ENCODE measurements at regions not wholly inside any gene's neighbourhood (a gene's known extent, or its start where the extent isn't known, plus 50 kb on each side); places are given as distances from the start of the nearest gene placed in this dataset.
A peak's percentile ranks its signal among the peaks of the same experiment; 100 is the strongest.

- DNase-seq: no peak
Observed at GRCh38 chr5:96595300-96596090, 66.7 kb upstream of the CAST start.

- DNase-seq: no peak
Observed at GRCh38 chr5:96597438-96598020, 64.6 kb upstream of the CAST start.

GRCh38 chr5:96601200-96601599 lies 61.0 kb upstream of the CAST start:
- DNase-seq: no peak

GRCh38 chr5:96601715-96602244 lies 60.4 kb upstream of the CAST start:
- DNase-seq: peak; percentile 20 to 21

GRCh38 chr5:96602776-96603175 lies 59.4 kb upstream of the CAST start:
- DNase-seq: no peak

GRCh38 chr5:96605144-96605837 lies 56.9 kb upstream of the CAST start:
- DNase-seq: no peak

GRCh38 chr5:96609369-96609768 lies 52.8 kb upstream of the CAST start:
- no peak for DNase-seq

- no peak for DNase-seq
Observed at GRCh38 chr5:96610747-96611146, 51.4 kb upstream of the CAST start.

- no peak for DNase-seq
Observed at GRCh38 chr5:96611946-96612345, 50.2 kb upstream of the CAST start.
